Adrenal gland (tissue), 9 donors: ENCODE measurements at regions not wholly inside any gene's neighbourhood (a gene's known extent, or its start where the extent isn't known, plus 50 kb on each side); places are given as distances from the start of the nearest gene placed in this dataset.
"Not testable (repeated sequence)": the region's sequence is repeated elsewhere in the genome, so short reads cannot be mapped to it uniquely, and the experiment has no call there.

Experiments
- DNase-seq, 7 donors: peaks; one replicate each; pipeline ENCODE4 v3.0.0-alpha.2; 2019 to 2020
- H3K27ac ChIP-seq, 5 donors: fragments of 200-600 bp; sonication (generic) in 4 of 5; 1 replicate in 3 of 5; 2 replicates in 2 of 5; pipeline versions ENCODE4 v1.5.1 to v1.8.0; 2016 to 2020; ENCODE audit warnings: mild to moderate bottlenecking in 1 of 5
- H3K27me3 ChIP-seq: fragments of 200-600 bp; 2 replicates; pipeline ENCODE4 v1.8.0; 2021
- H3K36me3 ChIP-seq, 2 donors: fragments of 200-600 bp; replicated peaks in 1 of 2; 1 replicate in 1 of 2; 2 replicates in 1 of 2; pipeline versions ENCODE4 v1.5.1 to v1.8.0; 2018 to 2022
- H3K4me1 ChIP-seq, 2 donors: fragments of 200-600 bp; replicated peaks in 1 of 2; 1 replicate in 1 of 2; 2 replicates in 1 of 2; pipeline versions ENCODE4 v1.5.1 to v1.8.0; 2018 to 2021
- H3K4me3 ChIP-seq, 4 donors: fragments of 200-600 bp; sonication (generic) in 3 of 4; one replicate each; pipeline ENCODE4 v1.5.1; 2016 to 2018
- H3K9me3 ChIP-seq, 3 donors: fragments of 200-600 bp; sonication (generic) in 1 of 3; replicated peaks in 1 of 3; 1 replicate in 2 of 3; 2 replicates in 1 of 3; pipeline versions ENCODE4 v1.5.1 to v1.8.0; 2016 to 2021
- POLR2A ChIP-seq, 2 donors: fragments of 450-650 bp; IDR thresholded peaks; one replicate each; pipeline ENCODE4 v1.6.1; 2017; ENCODE audit warnings: antibody characterized with exemption in 2 of 2, mild to moderate bottlenecking in 2 of 2, moderate library complexity in 1 of 2
- WGBS, 4 donors: extraction: QIAGEN DNeasy Blood & Tissue Kit in 2 of 4; methylation state at CpG; one replicate each; pipeline versions ENCODE4 v1.1.5 to v1.1.7; 2013 to 2017; 5-methylcytosine and 5-hydroxymethylcytosine counted together
- intact Hi-C, 2 donors: fragments of 100-400 bp; cut with DNase I; formaldehyde crosslinking; loops; one replicate each; pipeline versions ENCODE4 v1.14.1 to v1.15.0; 2022 to 2023
- donor health status: healthy with polysubstance abuse.
- donor health status: Bipolar disorder and iron deficiency.
- donor health status: DM: yes; HTN: yes; CAD: no.
- donor health status: DM: no; HTN: no; CAD: no.
- donor health status: DM: no; HTN: no; CAD: no.

- H3K9me3 ChIP-seq, H3K27me3 ChIP-seq, intact Hi-C loops: not testable (repeated sequence)
- Histone ChIP-seq H3K4me3 (peak overlapping the region in 3 of 4 donors; percentile 71 to 96 (median 89)), H3K4me1 (peaks cover 11 to 22% of the 10 kb centered on the region in 2 donors), H3K36me3 (peaks cover 0 to 11% of the 10 kb centered on the region in 2 donors), H3K27ac (peak overlapping the region; percentile 81 to 95 (median 90))
- 0 to 1% (median 0%) methylated on average over 14 to 71 of the region's 73 CpGs for WGBS, 4 donors
- DNase-seq, result peak; percentile 99 to 100 (median 99)
- TF ChIP-seq POLR2A (IDR thresholded peaks at IDR 0.05), result peak in 1 of 2 donors; percentile 66
These were observed 229.0 kb upstream of the FRG2C start for GRCh38 chr3:75434913-75435793.

- DNase-seq, H3K27me3 ChIP-seq, intact Hi-C loops, H3K36me3 ChIP-seq, H3K9me3 ChIP-seq: not testable (repeated sequence)
- peak overlapping the region in 4 of 5 donors; percentile 81 to 95 (median 92) for H3K27ac ChIP-seq
- WGBS, 4 donors, result 1 to 2% (median 1%) methylated on average over 6 to 38 of the region's 38 CpGs
- peaks cover 11 to 22% of the 10 kb centered on the region in 2 donors for H3K4me1 ChIP-seq
- peak overlapping the region in 2 of 4 donors; percentile 65 to 96 for H3K4me3 ChIP-seq
These were observed 228.2 kb upstream of the FRG2C start for GRCh38 chr3:75435794-75436400.

GRCh38 chr3:75440986-75441385 lies 223.1 kb upstream of the FRG2C start:
- H3K36me3 ChIP-seq, H3K4me3 ChIP-seq, H3K4me1 ChIP-seq, H3K27me3 ChIP-seq, DNase-seq, H3K27ac ChIP-seq, intact Hi-C loops, H3K9me3 ChIP-seq: not testable (repeated sequence)
- WGBS, 4 donors, result 87 to 88% (median 87%) methylated on average over 7 of the region's 7 CpGs

GRCh38 chr3:75444634-75445033 lies 219.5 kb upstream of the FRG2C start:
- H3K4me1 ChIP-seq, H3K27ac ChIP-seq, H3K4me3 ChIP-seq, intact Hi-C loops, H3K27me3 ChIP-seq, H3K9me3 ChIP-seq, H3K36me3 ChIP-seq, DNase-seq: not testable (repeated sequence)
- WGBS, 4 donors, result 95 to 98% (median 96%) methylated on average over 6 to 19 of the region's 19 CpGs

GRCh38 chr3:75445234-75445633 lies 218.9 kb upstream of the FRG2C start:
- H3K27ac ChIP-seq, H3K4me1 ChIP-seq, DNase-seq, H3K27me3 ChIP-seq, H3K4me3 ChIP-seq, H3K36me3 ChIP-seq, intact Hi-C loops, H3K9me3 ChIP-seq: not testable (repeated sequence)
- WGBS, 4 donors, result 89 to 96% (median 92%) methylated on average over 5 to 6 of the region's 6 CpGs

GRCh38 chr3:75446948-75447347 lies 217.2 kb upstream of the FRG2C start:
- H3K9me3 ChIP-seq, H3K4me1 ChIP-seq, H3K27me3 ChIP-seq, intact Hi-C loops, H3K27ac ChIP-seq, H3K36me3 ChIP-seq, DNase-seq, H3K4me3 ChIP-seq: not testable (repeated sequence)
- WGBS, 4 donors, result 94 to 97% (median 95%) methylated on average over 11 of the region's 11 CpGs

GRCh38 chr3:75453328-75453727 lies 210.8 kb upstream of the FRG2C start:
- H3K36me3 ChIP-seq, H3K27ac ChIP-seq, H3K27me3 ChIP-seq, H3K4me3 ChIP-seq, H3K9me3 ChIP-seq, intact Hi-C loops, H3K4me1 ChIP-seq: not testable (repeated sequence)
- WGBS, 4 donors, result 29 to 54% (median 46%) methylated on average over 6 to 11 of the region's 11 CpGs
- DNase-seq, result peak; percentile 29 to 82 (median 61)

GRCh38 chr3:75453839-75454238 lies 210.3 kb upstream of the FRG2C start:
- intact Hi-C loops, H3K27ac ChIP-seq, H3K36me3 ChIP-seq, H3K9me3 ChIP-seq, H3K4me1 ChIP-seq, DNase-seq, H3K27me3 ChIP-seq, H3K4me3 ChIP-seq: not testable (repeated sequence)
- whole genome bisulfite sequencing, 4 donors, result 68 to 81% (median 78%) methylated on average over 1 of the region's 1 CpG

GRCh38 chr3:75474530-75474929 lies 189.6 kb upstream of the FRG2C start:
- DNase-seq, H3K27me3 ChIP-seq, H3K27ac ChIP-seq, H3K4me1 ChIP-seq, H3K9me3 ChIP-seq, H3K36me3 ChIP-seq, intact Hi-C loops, H3K4me3 ChIP-seq: not testable (repeated sequence)
- WGBS, 4 donors, result 81 to 93% (median 87%) methylated on average over 4 of the region's 4 CpGs

GRCh38 chr3:75496600-75496999 lies 167.5 kb upstream of the FRG2C start:
- 81 to 88% (median 87%) methylated on average over 2 of the region's 2 CpGs for WGBS, 4 donors
- intact Hi-C loops, result not testable (repeated sequence)

GRCh38 chr3:75500357-75500756 lies 163.8 kb upstream of the FRG2C start:
- H3K4me1 ChIP-seq, H3K9me3 ChIP-seq, H3K4me3 ChIP-seq, H3K36me3 ChIP-seq, H3K27ac ChIP-seq, DNase-seq, H3K27me3 ChIP-seq, intact Hi-C loops: not testable (repeated sequence)
- 68 to 86% (median 76%) methylated on average over 4 of the region's 4 CpGs for WGBS, 4 donors

More at GRCh38 chr3:75496600-75496999, 167.5 kb upstream of the FRG2C start:
- H3K27ac ChIP-seq, H3K27me3 ChIP-seq, H3K4me3 ChIP-seq, DNase-seq, H3K9me3 ChIP-seq, H3K36me3 ChIP-seq, H3K4me1 ChIP-seq: not testable (repeated sequence)
